HUDEP-2 (cell line): ENCODE measurements at regions not wholly inside any gene's neighbourhood (a gene's known extent, or its start where the extent isn't known, plus 50 kb on each side); places are given as distances from the start of the nearest gene placed in this dataset.
A peak's percentile ranks its signal among the peaks of the same experiment; 100 is the strongest.

Experiments used
- DNase-seq, 76 experiments: peaks; one replicate each; lab custom pipeline; 2025; ENCODE audit not compliant: unreplicated experiment in 76 of 76; lab: John Stamatoyannopoulos, UW

DNA sequence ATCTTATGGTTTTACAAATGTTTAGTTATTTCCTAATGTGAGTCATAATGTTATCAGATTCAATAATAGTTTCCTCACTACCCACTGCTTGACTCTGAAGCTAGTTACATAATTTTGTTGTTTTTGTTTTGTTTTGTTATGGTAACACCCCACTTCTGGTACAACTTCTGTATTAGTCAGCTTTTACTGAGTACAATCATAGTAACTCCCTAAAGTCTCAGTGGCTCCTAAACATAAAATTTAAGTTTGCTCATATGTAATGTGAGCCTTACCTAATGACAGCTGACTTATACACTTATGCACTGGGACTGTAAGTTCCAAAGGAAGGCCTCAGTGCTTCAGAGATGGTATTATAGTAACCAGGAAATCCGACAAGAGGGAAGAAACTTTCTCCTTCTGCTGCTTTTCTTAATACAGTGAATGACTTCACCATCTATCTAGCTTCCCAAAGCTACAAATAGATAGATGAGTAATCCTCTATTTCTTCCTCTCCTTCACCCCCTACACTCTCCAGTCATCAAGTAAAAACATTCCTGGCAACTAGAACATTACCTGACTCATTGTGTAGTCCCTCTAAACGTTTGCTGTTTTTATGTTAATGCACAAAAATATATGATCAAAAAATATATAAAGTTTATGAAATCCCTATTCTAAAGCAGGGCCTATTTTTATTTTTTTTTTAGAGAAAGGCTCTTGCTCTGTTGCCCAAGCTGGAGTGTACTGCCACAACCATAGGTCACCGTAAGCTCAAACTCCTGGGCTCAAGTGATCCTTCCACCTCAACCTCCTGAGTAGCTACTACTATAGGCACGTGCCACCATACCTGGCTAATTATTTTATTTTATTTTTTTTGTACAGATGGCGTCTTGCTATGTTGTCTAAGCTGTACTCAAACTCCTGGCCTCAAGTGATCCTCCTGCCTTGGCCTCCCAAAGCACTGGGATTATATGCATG is 563.0 kb downstream of the SOX6 start:
- no peak for DNase-seq

- DNase-seq = no peak
Observed at GRCh38 chr11:15794361-15795150, 561.8 kb downstream of the SOX6 start.

DNA sequence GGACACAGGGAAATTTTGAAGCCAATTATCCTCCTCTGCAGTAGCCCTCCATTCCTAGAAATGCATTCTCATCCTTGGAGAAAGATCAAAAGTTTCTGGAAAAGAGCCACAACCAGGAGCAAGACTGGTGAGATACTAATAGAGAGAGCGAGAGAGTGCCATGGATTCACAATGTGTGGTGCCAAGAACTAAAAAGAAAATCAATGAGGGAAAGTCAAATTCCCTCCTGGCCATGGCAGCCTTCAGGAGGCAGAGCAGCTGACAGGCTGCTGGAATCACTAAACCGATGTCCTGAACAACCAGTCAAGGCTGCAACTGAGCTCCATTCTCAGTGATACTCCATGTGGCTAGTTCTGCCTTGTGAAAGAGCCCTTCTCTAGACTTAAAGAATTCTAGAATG is 561.0 kb downstream of the SOX6 start:
- no peak for DNase-seq

DNA sequence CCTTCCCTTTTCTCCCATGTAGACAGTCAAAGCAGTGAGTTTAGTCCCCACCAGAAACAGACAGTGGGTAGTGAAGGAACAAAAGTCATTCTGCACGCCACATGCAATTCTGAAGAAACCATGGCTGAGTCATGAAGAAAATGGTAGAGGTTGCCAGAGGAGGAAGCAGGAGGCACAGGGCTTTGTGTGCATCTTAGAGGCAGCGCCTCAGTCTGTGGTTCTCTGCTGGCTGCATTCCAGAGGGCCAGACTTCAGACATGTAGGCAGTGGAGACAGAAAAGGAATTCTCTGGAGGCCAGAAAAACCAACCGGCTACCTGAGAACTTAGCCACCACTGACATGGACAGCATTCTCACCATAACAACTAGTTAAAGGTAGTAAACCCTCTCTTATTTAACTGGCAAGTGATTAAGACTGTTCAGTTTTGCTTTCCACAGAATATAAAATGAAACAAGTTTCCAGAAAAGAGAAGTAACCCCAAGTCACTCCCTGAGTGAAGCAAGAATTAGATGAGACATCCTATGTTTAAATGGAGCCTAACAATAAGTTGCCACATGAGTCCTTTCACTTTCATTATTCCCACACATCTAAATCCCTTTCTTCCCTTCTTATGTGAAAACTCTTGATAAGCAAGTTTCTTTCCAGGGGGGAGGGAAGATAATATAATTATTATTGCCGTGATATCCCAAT is 556.1 kb downstream of the SOX6 start:
- DNase-seq = peak in 2 of 76 experiments; percentile 2 to 13

GRCh38 chr11:15801126-15801525 is 555.2 kb downstream of the SOX6 start:
- no peak for DNase-seq

DNA sequence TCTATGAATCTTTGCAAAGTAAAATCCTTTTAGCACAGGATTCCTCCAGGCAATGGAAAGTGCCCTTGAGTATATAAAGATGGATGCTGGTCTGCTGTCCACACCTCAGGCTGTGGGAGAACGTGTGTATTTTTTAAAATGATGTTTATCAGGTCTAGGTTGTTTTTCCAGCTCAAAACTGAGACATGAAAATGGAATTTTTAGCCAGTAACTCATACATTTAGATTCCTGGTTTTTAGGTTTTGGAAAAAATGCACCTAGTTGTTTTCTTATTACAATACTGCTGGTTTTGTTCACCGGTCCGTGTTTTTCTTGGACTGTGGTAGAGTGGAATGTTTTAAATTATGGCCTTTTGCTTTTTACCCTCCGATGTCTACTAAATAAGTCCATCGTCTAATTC is 554.7 kb downstream of the SOX6 start:
- no peak for DNase-seq

GRCh38 chr11:15805726-15806125 is 550.6 kb downstream of the SOX6 start:
- DNase-seq = no peak

GRCh38 chr11:15806217-15806616 is 550.1 kb downstream of the SOX6 start:
- no peak for DNase-seq

GRCh38 chr11:15807827-15808226 is 548.5 kb downstream of the SOX6 start:
- DNase-seq = no peak

GRCh38 chr11:15810082-15810481 is 546.3 kb downstream of the SOX6 start:
- no peak for DNase-seq

- no peak for DNase-seq
Observed at GRCh38 chr11:15810525-15810924, 545.8 kb downstream of the SOX6 start.

DNA sequence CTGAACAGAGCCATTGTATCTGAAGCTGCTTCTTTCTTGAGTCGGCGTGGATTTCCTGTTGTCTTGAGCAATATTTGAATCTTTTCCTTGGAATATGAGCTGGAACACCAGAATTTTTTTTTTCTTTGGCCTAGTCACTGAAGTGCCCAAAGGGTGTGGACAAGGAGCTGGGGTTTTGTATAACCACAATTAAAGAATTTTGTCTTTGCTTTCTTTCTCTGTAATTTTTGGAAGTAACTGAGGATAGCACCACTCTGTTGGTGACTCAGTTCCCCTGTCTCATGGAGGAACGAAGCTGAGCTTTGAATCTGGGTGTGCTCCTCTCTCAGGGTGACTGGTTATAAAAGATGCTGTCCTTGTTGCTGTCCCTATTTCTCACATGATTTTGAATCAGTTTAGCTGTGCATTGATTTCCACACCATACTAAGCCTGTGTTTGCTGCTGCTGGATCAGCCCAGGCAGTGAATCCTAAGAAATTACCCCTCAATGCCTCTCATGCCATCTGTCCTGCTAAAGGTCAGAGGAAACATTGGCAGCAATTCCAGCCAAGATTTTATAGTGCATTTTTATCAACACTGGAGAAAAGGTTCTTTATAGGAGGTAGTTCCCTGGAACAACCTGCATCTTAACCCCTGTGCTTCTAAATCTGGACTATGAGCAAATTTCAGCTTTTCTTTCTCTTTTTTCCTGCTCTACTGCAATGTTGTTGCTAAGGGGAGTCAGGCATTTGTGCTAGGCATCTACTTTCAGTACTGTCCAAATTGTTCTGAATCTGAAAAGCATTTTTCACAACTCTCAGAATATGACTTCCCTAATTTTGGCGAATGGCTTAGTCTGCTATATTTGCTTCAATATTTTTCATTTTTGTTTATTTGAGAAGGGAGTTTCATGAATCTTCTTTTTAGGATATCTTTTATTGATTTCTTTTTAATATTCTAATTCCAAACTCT is 540.8 kb downstream of the SOX6 start:
- no peak for DNase-seq

DNA sequence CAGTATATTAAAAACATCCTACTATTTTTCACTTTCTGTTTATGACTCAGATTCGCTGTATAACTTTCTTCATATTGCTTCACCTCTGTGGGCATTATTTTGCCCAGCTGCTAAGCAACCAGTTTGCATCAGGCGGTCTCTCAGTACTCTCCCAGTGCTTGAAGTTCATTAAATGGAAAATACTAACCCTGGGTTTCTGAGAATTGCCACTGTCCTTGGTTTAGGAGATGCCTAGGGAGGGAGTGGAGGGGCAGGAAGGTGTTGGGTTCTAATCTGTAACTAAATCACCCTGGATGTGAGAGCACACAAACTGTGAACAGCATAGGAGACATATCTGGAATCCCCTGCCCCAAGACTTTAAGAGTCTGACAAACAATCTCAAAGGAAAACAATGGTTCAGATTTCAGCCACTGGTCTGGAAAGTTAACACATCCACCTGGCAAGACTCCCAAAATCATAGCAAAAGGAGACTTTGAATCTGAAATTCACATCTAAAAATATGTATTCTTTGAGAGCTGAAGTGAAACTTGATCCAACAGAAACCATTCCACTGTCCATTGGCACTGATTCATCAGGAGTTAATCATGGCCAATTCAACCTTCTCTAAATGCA is 540.0 kb downstream of the SOX6 start:
- no peak for DNase-seq

GRCh38 chr11:15817001-15817400 is 539.3 kb downstream of the SOX6 start:
- no peak for DNase-seq

GRCh38 chr11:15818132-15818842 is 538.1 kb downstream of the SOX6 start:
- DNase-seq = peak in 1 of 76 experiments; percentile 1

DNA sequence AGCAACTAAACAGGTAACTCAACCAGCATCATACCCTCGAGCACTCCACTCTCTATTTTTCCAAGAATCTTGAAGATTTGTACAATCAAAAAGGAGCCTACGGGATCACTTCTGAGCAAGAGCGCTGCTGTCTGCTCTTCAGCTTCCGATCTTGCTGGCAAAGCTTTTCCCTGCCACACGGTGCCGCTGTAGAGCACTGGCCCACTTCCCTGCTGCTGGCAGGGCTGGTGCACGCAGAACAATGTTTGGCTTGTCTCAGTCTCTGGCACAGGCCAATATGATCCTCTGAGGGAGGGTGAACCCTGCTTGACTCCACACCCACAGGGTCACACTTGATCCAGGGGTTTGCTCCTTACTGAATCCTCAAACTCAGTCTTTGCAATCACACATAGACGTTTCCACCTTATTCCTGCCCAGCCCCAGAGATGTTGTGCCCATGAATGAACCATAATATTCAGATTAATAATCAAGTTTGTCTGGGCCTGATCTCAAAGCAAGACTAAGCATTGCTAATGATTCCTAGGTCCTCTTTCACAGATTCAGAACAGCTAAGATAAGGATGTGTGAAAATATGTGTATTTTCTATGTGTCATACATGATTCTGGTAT is 536.6 kb downstream of the SOX6 start:
- DNase-seq = peak in 57 of 76 experiments; percentile 1 to 65 (median 30)

GRCh38 chr11:15821451-15821850 is 534.9 kb downstream of the SOX6 start:
- no peak for DNase-seq

GRCh38 chr11:15824060-15824459 is 532.3 kb downstream of the SOX6 start:
- no peak for DNase-seq
